GM19452 (cell line): ENCODE measurements at regions not wholly inside any gene's neighbourhood (a gene's known extent, or its start where the extent isn't known, plus 50 kb on each side); places are given as distances from the start of the nearest gene placed in this dataset.

Experiments
- ATAC-seq: cut with Tn5 transposase; IDR thresholded peaks from one replicate; pipeline ENCODE4 v1.9.1; 2021; ENCODE audit not compliant: unreplicated experiment

- no peak for ATAC-seq
These were observed 191.7 kb downstream of the TRIM27 start for GRCh38 chr6:28732052-28732451.

GRCh38 chr6:28734443-28734959 is 189.3 kb downstream of the TRIM27 start:
- ATAC-seq, result no peak

GRCh38 chr6:28736121-28736520 is 187.7 kb downstream of the TRIM27 start:
- ATAC-seq, result no peak

GRCh38 chr6:28737750-28738395 is 185.9 kb downstream of the TRIM27 start:
- no peak for ATAC-seq

GRCh38 chr6:28738396-28738765 is 185.4 kb downstream of the TRIM27 start:
- no peak for ATAC-seq

GRCh38 chr6:28741363-28741762 is 182.4 kb downstream of the TRIM27 start:
- no peak for ATAC-seq

- no peak for ATAC-seq
These were observed 181.0 kb downstream of the TRIM27 start for GRCh38 chr6:28742668-28743270.

- no peak for ATAC-seq
These were observed 180.5 kb downstream of the TRIM27 start for GRCh38 chr6:28743271-28743789.

- no peak for ATAC-seq
These were observed 176.6 kb downstream of the TRIM27 start for GRCh38 chr6:28747083-28747630.

GRCh38 chr6:28747631-28748157 is 176.1 kb downstream of the TRIM27 start:
- no peak for ATAC-seq

GRCh38 chr6:28748192-28748591 is 175.6 kb downstream of the TRIM27 start:
- ATAC-seq, result no peak

GRCh38 chr6:28750926-28751458 is 172.8 kb downstream of the TRIM27 start:
- no peak for ATAC-seq

GRCh38 chr6:28751514-28751913 is 172.3 kb downstream of the TRIM27 start:
- ATAC-seq, result no peak

GRCh38 chr6:28751963-28752350 is 171.8 kb downstream of the TRIM27 start:
- ATAC-seq, result no peak

GRCh38 chr6:28757429-28758045 is 166.2 kb downstream of the TRIM27 start:
- no peak for ATAC-seq

GRCh38 chr6:28758046-28758817 is 165.6 kb downstream of the TRIM27 start:
- ATAC-seq, result no peak

GRCh38 chr6:28758818-28759235 is 165.0 kb downstream of the TRIM27 start:
- no peak for ATAC-seq

GRCh38 chr6:28764014-28764723 is 159.6 kb downstream of the TRIM27 start:
- ATAC-seq, result no peak

GRCh38 chr6:28764761-28765282 is 159.0 kb downstream of the TRIM27 start:
- ATAC-seq, result no peak

GRCh38 chr6:28765978-28766351 is 157.8 kb downstream of the TRIM27 start:
- ATAC-seq, result no peak
